Dendritic cell treated with granulocyte-macrophage colony-stimulating factor and Interleukin-4, amounts not matched to agents 40 ng/mL and 50 ng/mL, for 4 days (primary cell): ENCODE measurements at regions not wholly inside any gene's neighbourhood (a gene's known extent, or its start where the extent isn't known, plus 50 kb on each side); places are given as distances from the start of the nearest gene placed in this dataset.

Source experiments
- H3K27ac Mint-ChIP-seq: one replicate; pipeline ENCODE4 v1.8.0; 2022; ENCODE audit warnings: mild to moderate bottlenecking, mixed read lengths
- H3K27me3 Mint-ChIP-seq: one replicate; pipeline ENCODE4 v1.8.0; 2022; ENCODE audit warnings: mild to moderate bottlenecking, mixed read lengths
- H3K36me3 Mint-ChIP-seq: one replicate; pipeline ENCODE4 v1.8.0; 2022; ENCODE audit warnings: low read depth, mixed read lengths
- H3K4me1 Mint-ChIP-seq: one replicate; pipeline ENCODE4 v1.8.0; 2022; ENCODE audit warnings: low read depth, mixed read lengths
- H3K4me3 Mint-ChIP-seq: one replicate; pipeline ENCODE4 v1.8.0; 2022; ENCODE audit warnings: mild to moderate bottlenecking, moderate library complexity, mixed read lengths
- H3K9me3 Mint-ChIP-seq: one replicate; pipeline ENCODE4 v1.8.0; 2022; ENCODE audit warnings: mixed read lengths
- intact Hi-C: fragments of 100-400 bp; cut with micrococcal nuclease; formaldehyde crosslinking; loops from one replicate; pipeline ENCODE4 v1.15.0; 2022

DNA sequence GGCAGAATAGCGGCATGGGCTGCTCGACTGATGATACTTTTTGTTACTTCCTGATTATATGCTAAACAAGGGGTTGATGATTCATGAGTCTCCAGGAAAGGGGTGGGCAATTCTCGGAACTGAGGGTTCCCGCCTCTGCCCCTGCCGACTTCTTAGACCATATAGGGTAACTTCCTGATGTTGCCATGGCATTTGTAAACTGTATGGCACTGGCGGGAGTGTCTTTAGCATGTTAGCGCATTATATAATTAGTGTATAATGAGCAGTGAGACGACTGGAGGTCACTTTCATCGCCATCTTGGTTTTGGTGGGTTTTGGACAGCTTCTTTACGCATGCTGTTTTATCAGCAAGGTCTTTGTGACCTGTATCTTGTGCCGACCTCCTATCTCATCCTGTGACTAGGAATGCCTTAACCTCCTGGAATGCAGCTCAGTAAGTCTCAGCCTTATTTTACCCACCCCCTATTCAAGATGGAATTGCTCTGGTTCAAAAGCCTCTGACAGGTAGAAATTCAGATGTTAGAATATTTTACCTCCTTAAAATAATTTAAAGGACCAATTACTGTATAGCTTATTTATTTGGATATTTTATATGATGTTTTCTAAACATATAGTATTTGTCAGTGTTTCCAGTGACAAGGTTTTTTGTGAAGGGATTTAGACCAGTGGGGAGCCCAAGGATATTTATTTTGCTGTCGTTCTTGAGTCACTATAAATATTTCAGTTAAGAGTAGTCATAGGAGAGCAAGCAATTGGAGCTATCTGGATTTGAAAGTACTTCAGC, 90.1 kb upstream of the PIK3CG start:
- intact Hi-C loops = no loop called here
- Mint-ChIP-seq H3K4me3 (peak overlapping the region; percentile 4), H3K9me3 (peaks cover 25% of the 10 kb centered on the region), H3K36me3 (peaks cover 5% of the 10 kb centered on the region), H3K27me3 (no peaks in the 10 kb centered on the region), H3K27ac (peak overlapping the region; percentile 26), H3K4me1 (peaks cover 52% of the 10 kb centered on the region)

DNA sequence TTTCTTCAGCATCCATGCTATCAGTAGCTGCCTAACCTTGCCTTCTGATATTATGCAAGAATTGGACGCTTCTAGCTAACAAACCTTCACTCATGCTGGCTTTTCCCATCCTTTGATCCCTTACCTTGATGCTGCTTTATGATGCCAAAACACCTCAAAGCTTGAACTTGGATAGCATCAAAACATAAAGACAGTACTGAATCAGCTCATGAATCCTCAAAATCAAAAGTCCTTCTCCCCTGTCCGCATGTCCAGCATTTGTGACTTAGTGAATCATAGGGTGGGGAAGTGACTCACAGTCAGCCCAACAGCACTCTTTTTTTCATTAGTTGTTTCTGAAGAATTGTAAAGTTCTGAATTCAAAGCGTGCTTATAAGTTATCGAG, 89.5 kb upstream of the PIK3CG start:
- H3K9me3 Mint-ChIP-seq = peaks cover 25% of the 10 kb centered on the region
- H3K27ac Mint-ChIP-seq = peak overlapping the region; percentile 26
- no peak overlapping the region for H3K4me3 Mint-ChIP-seq
- H3K4me1 Mint-ChIP-seq = peaks cover 58% of the 10 kb centered on the region
- H3K36me3 Mint-ChIP-seq = peaks cover 5% of the 10 kb centered on the region
- no peaks in the 10 kb centered on the region for H3K27me3 Mint-ChIP-seq
- intact Hi-C loops = no loop called here

DNA sequence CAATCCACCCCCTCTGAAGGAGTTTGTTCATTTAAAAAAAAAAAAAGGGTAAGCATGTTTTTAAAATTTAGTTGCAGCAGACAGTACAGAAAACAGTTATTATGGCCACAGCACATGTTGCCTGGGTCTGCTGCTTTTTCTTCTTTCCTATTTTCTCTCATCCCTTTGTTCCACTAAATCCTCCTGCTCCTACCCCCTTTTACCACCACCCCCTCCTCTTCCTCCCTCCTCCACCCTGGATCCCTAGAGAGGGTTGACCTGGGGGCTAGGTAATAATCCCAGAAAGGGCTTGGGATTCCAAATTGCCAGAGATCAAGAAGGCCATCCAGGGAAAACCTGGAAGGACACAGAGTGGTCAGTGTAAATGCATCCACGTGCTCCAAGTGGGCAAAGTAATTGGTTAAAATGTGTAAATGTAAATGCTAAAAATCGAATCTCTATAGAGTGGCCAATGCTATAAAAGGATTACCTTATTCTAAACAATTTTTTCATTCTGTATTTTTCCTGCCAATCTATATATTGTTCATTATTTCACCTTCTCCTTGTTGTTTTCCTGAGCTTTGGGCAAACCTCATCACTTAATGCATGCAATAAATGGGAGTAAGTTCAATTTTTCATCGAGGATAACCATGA, 89.0 kb upstream of the PIK3CG start:
- Mint-ChIP-seq H3K27ac (peak overlapping the region; percentile 26), H3K4me1 (peaks cover 60% of the 10 kb centered on the region), H3K27me3 (no peaks in the 10 kb centered on the region), H3K9me3 (peaks cover 25% of the 10 kb centered on the region), H3K4me3 (peak overlapping the region; percentile 11), H3K36me3 (peaks cover 5% of the 10 kb centered on the region)
- intact Hi-C loops = no loop called here

DNA sequence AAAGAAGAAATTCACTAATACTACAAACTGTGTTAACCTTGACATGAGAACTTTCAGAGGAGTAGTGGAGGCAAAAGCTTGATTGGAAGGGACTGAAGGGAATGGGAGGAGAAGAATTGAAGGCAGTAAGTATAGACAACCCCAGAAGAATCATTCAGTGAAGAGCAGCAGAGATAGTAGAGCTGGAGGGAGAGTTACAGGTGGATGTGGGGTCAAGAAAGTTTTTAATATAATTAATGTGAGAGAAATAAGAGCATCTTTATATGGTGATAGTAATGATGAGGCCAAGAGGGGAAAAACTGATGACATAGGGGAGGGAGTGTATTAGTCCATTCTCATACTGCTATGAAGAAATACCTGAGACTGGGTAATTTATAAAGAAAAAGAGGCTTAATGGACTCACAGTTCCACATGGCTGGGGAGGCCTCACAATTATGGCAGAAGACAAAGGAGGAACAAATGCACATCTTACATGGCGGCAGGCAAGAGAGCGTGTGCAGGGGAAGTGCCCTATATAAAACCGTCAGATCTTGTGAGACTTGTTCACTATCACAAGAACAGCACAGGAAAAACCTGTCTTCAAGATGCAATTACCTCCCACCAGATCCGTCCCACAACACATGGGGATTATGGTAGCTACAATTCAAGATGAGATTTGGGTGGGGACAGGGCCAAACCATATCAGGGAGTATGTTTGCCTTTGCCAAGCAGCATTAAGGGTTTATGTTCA, 88.3 kb upstream of the PIK3CG start:
- H3K36me3 Mint-ChIP-seq = peaks cover 5% of the 10 kb centered on the region
- peak overlapping the region; percentile 26 for H3K27ac Mint-ChIP-seq
- H3K9me3 Mint-ChIP-seq = peaks cover 25% of the 10 kb centered on the region
- peaks cover 60% of the 10 kb centered on the region for H3K4me1 Mint-ChIP-seq
- no peaks in the 10 kb centered on the region for H3K27me3 Mint-ChIP-seq
- no peak overlapping the region for H3K4me3 Mint-ChIP-seq
- intact Hi-C loops = no loop called here

DNA sequence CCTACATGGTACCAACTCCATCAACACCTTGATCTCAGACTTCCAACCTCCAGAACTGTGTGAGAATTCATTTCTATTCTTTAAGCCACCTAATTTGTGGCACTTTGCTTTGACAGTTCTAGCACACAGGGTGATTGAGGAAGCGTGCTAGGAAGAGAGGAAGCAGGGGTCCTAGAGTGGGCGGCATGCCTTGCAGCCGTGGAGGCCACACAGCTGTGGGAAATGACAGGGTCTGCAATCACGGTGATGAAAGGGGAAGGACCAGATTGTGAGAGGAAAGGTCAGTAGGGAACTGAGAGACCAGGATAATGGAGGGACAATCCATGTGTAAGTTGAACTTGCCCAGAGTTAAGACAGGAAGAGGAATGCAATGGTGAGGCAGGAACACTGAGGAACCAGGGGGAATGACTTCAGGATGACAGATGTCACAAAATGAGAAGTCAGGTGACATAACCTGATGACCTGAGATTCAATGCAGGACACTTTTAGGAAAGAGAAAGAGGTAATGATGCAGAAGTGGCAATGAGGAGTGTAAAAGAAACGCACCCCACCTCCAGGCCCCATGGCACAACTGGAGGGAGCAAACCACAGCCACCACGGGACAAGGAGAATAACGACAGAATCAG, 87.3 kb upstream of the PIK3CG start:
- peaks cover 5% of the 10 kb centered on the region for H3K36me3 Mint-ChIP-seq
- H3K4me3 Mint-ChIP-seq = no peak overlapping the region
- H3K27me3 Mint-ChIP-seq = no peaks in the 10 kb centered on the region
- intact Hi-C loops = no loop called here
- peaks cover 25% of the 10 kb centered on the region for H3K9me3 Mint-ChIP-seq
- peaks cover 65% of the 10 kb centered on the region for H3K4me1 Mint-ChIP-seq
- peak overlapping the region; percentile 26 for H3K27ac Mint-ChIP-seq

DNA sequence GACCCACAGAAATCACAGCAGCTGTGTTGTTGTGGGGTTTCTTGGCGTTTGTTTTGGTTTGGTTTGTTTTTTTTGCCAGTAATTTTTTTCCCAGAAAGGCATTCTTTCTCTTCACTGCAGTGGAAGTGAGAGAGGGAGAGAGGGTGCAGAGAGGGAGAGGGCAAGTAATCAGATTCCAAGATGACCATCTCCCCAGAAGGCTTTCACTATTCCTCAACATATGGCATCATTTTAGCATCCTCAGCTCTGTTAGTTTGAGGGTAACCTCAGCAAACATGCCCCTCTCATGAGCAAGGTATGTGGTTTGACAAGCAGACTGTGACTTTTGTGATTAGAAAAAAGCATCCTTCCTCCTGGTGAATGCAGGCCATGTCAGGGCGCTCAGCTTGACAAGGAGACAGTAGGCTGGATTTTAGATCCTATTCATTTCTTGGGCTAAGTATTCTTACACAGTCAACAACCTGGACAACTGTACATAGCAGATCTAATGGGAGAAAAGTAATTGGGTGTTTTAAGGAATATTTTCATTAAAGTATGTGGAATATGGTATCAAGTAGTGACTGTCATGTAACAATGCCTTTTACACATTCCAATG, 86.3 kb upstream of the PIK3CG start:
- no peak overlapping the region for H3K4me3 Mint-ChIP-seq
- peak overlapping the region; percentile 26 for H3K27ac Mint-ChIP-seq
- intact Hi-C loops = no loop called here
- peaks cover 70% of the 10 kb centered on the region for H3K4me1 Mint-ChIP-seq
- peaks cover 5% of the 10 kb centered on the region for H3K36me3 Mint-ChIP-seq
- H3K27me3 Mint-ChIP-seq = no peaks in the 10 kb centered on the region
- H3K9me3 Mint-ChIP-seq = peaks cover 25% of the 10 kb centered on the region

DNA sequence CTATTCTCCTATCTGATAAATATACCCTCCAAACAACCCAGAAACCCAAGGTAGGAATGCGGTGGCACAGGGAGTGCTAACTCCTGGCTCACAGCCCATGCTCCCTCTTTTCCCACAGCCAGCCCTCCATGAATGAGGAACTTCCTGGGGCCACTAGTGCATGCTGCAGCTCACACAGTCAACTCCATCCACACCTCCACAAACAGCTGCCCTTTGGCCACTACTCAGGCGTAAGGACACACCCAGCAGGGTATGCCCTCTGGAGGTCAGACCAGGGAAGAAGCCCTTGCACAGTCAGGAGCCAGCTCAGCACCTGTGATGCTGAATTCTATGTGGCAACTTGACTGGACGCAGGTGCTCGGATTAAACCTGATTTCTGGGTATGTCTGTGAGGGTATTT, 85.2 kb upstream of the PIK3CG start:
- Mint-ChIP-seq H3K4me3 (no peak overlapping the region), H3K36me3 (peaks cover 5% of the 10 kb centered on the region), H3K9me3 (peaks cover 17% of the 10 kb centered on the region), H3K4me1 (peaks cover 63% of the 10 kb centered on the region), H3K27ac (no peak overlapping the region), H3K27me3 (no peaks in the 10 kb centered on the region)
- intact Hi-C loops = no loop called here

DNA sequence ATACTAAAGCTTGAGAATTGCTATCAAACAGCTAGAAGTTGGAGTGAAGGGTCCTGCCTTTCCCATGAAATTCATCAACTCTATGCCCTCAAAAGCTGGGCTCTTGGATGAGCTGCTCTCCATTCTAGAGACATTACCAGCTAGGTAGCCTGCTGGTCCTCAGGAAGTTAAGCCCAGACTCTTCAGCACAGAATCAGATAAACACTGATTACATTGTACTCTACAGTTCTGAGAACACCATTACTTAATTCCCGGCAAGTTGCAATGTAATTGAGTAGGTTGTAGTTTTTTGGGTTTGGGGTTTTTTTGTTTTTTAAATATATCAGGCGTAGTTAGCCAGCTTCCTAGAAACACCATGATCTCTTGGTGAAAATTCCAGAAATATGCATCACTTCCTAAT, 84.1 kb upstream of the PIK3CG start:
- intact Hi-C loops = no loop called here
- H3K9me3 Mint-ChIP-seq = peaks cover 16% of the 10 kb centered on the region
- H3K36me3 Mint-ChIP-seq = peaks cover 5% of the 10 kb centered on the region
- H3K27me3 Mint-ChIP-seq = no peaks in the 10 kb centered on the region
- H3K27ac Mint-ChIP-seq = no peak overlapping the region
- peaks cover 54% of the 10 kb centered on the region for H3K4me1 Mint-ChIP-seq
- H3K4me3 Mint-ChIP-seq = no peak overlapping the region

DNA sequence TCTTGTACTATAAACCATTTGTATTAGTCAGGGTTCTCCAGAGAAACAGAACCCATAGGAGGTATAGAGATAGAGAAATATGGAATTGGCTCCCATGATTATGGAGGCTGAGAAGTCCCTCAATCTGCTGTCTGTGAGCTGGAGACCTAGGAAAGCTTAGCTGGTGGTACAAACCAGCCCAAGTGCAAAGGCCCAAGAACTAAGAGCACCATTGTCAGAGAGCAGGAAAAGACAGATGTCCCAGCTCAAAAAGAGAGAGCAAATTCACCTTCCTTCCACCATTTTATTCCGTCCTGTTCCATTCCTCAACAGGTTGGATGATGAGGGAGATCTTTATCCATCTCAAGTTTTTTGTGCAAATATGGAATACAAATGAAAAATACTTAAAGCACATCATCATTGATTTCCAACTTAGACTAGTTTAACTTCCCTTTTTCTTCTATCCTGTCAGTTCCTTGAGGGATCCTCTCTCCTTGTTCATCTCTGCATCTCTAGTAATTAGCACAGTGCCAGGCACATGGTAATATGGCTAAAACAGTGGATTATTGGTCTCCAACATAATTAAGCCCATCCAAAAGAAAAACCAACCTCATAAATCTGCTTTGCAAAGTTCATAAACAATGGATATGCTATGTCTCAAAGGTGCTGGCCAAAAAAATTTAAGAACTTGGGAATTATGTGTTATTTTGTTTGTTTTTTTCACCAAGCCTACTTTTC, 83.1 kb upstream of the PIK3CG start:
- intact Hi-C loops = no loop called here
- Mint-ChIP-seq H3K27me3 (no peaks in the 10 kb centered on the region), H3K27ac (no peak overlapping the region), H3K4me3 (no peak overlapping the region), H3K4me1 (peaks cover 44% of the 10 kb centered on the region), H3K9me3 (peaks cover 7% of the 10 kb centered on the region), H3K36me3 (peaks cover 2% of the 10 kb centered on the region)

DNA sequence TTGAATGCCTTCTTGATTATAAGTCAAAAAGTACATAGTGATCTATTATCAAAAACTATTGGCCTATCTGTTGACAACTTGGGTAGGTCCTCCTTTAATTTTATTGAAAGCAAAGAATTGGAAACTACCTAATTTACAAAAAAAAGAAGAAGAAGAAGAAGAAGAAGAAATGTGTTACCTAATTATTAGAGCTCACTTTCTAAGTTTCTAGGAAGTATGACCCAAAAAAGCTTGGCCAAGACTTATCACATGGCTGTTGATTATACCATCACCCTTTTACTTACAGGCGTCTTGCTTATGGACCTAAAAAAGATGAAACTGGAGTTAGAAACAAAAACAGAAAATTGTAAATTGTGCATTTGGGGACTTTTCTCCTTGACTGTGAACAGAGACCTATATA, 81.8 kb upstream of the PIK3CG start:
- H3K4me1 Mint-ChIP-seq = peaks cover 31% of the 10 kb centered on the region
- no peaks in the 10 kb centered on the region for H3K36me3 Mint-ChIP-seq
- no peak overlapping the region for H3K27ac Mint-ChIP-seq
- intact Hi-C loops = no loop called here
- H3K4me3 Mint-ChIP-seq = no peak overlapping the region
- no peaks in the 10 kb centered on the region for H3K27me3 Mint-ChIP-seq
- H3K9me3 Mint-ChIP-seq = no peaks in the 10 kb centered on the region

DNA sequence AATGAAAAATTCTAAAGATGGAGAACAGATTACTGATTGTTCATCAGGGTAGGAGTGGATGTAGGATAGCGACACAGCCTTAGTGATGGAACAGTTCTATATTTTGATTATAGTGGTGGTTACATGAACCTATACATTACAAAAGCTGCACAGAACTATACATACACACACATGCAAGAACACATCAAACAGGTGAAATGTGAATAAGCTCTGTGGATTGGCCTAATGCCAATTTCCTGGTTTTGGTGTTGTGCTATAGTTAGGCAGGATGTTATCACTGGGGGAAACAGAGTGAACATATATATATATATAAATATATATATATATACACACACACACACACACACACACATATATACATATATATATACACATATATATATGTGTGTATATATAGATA, 76.4 kb upstream of the PIK3CG start:
- Mint-ChIP-seq H3K36me3 (no peaks in the 10 kb centered on the region), H3K4me3 (no peak overlapping the region), H3K27me3 (peaks cover 4% of the 10 kb centered on the region), H3K4me1 (no peaks in the 10 kb centered on the region), H3K27ac (no peak overlapping the region), H3K9me3 (peaks cover 10% of the 10 kb centered on the region)
- intact Hi-C loops = no loop called here

DNA sequence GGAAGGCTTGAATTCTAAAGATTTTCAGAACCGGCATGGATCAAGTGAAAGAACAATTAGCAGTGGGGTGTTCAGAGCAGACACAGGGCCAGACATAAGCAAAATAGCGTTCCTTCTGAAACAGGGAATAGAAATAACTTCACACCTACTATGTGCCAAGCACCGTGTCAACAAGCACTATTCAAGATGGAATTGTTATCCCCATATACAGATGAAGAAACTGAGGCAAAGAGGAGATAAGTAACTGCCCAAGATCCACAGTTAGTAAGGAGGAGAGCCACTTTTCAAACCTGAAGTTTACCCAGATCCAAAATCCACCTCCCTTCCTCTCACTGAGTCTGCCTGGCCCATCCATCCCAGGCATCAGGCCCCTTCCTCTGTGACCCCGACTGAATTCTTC, 73.6 kb upstream of the PIK3CG start:
- Mint-ChIP-seq H3K9me3 (peaks cover 10% of the 10 kb centered on the region), H3K27ac (no peak overlapping the region), H3K4me3 (no peak overlapping the region), H3K27me3 (peaks cover 6% of the 10 kb centered on the region), H3K4me1 (no peaks in the 10 kb centered on the region), H3K36me3 (no peaks in the 10 kb centered on the region)
- intact Hi-C loops = loop anchor here (5.0 kb wide), 2 partner anchors 156 to 361 kb away; no protein-coding TSS in a partner anchor

DNA sequence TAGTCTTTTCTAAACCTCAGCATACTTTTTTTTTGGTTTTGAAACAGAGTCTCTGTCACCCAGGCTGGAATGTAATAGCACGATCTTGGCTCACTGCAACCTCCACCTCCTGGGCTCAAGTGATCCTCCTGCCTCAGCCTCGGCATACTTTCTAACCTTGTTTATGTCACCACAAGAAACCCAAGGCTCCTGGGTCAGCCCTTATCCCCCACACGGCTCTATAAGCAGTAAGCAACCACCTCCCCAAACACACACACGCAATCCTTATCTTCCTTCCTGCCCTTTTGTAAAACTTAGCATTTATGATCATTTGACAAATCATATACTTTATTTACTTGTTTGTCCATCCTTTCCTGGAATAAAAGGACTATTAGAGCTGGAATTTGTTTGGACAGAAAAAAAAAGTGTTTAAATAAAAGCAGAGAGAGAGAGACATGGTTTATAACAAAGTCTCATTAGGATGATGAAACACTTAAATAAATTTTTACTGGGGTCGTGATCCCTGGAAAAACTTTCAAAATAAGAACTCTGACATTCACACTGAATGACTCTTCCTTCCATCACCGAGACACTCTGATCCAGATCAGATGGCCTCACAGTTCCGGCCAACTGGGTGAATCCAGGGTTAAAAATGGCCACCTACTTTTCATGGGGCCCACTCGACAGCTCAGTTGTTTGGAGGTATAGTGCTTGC, 72.7 kb upstream of the PIK3CG start:
- peaks cover 10% of the 10 kb centered on the region for H3K9me3 Mint-ChIP-seq
- H3K4me3 Mint-ChIP-seq = no peak overlapping the region
- intact Hi-C loops = loop anchor here (5.0 kb wide), 2 partner anchors 155 to 360 kb away; no protein-coding TSS in a partner anchor
- no peaks in the 10 kb centered on the region for H3K4me1 Mint-ChIP-seq
- peaks cover 6% of the 10 kb centered on the region for H3K27me3 Mint-ChIP-seq
- H3K36me3 Mint-ChIP-seq = no peaks in the 10 kb centered on the region
- H3K27ac Mint-ChIP-seq = no peak overlapping the region
